H1 (cell line): ENCODE measurements at regions not wholly inside any gene's neighbourhood (a gene's known extent, or its start where the extent isn't known, plus 50 kb on each side); places are given as distances from the start of the nearest gene placed in this dataset.

Source experiments
- CTCF ChIA-PET: fragments of 300-600 bp; sonication (Branson Sonifier 250); formaldehyde crosslinking; loops from one replicate; lab custom pipeline; 2021; ENCODE audit not compliant: partially characterized antibody; lab: Charles Lee
- POLR2A ChIA-PET: fragments of 300-600 bp; sonication (Branson Sonifier 250); formaldehyde crosslinking; loops from one replicate; lab custom pipeline; 2021; ENCODE audit warnings: inconsistent platforms; ENCODE audit not compliant: partially characterized antibody; lab: Charles Lee
- DNase-seq, 2 experiments: peaks; one replicate each; pipeline versions ENCODE4 v3.0.0 to v3.0.0-alpha.2; 2010 to 2022; ENCODE audit warnings: low spot score in 2 of 2, low read depth in 1 of 2, mixed read lengths in 1 of 2
- FAIRE-seq: peaks from 2 replicates; lab custom pipeline; 2011; peaks lifted over from hg19 to GRCh38; lab: Jason Lieb, UNC
- H2AFZ ChIP-seq: 2 replicates; pipeline ENCODE4 v1.8.1; 2012; ENCODE audit warnings: low read length, inconsistent platforms
- H2AK5ac ChIP-seq: 2 replicates; pipeline ENCODE4 v1.6.1; 2013; ENCODE audit warnings: low read depth, low read length
- H2BK120ac ChIP-seq: replicated peaks from 2 replicates; pipeline ENCODE3; 2013; ENCODE audit warnings: low read depth, low read length, inconsistent platforms
- H2BK12ac ChIP-seq: 2 replicates; pipeline ENCODE4 v1.6.1; 2013; ENCODE audit warnings: low read depth, low read length
- H2BK15ac ChIP-seq: 2 replicates; pipeline ENCODE4 v1.6.1; 2013; ENCODE audit warnings: low read length
- H2BK20ac ChIP-seq: 2 replicates; pipeline ENCODE4 v1.6.1; 2013; ENCODE audit warnings: low read length
- H2BK5ac ChIP-seq: 2 replicates; pipeline ENCODE4 v1.6.1; 2013; ENCODE audit warnings: low read depth, low read length
- H3K14ac ChIP-seq: 2 replicates; pipeline ENCODE4 v1.6.1; 2013; ENCODE audit warnings: inconsistent platforms; ENCODE audit not compliant: insufficient read length
- H3K18ac ChIP-seq: 2 replicates; pipeline ENCODE4 v1.6.1; 2013; ENCODE audit warnings: low read length; ENCODE audit errors: extremely low read depth
- H3K23ac ChIP-seq: 2 replicates; pipeline ENCODE4 v1.6.1; 2013; ENCODE audit warnings: inconsistent platforms; ENCODE audit not compliant: insufficient read length
- H3K23me2 ChIP-seq: 2 replicates; pipeline ENCODE4 v1.6.1; 2013; ENCODE audit warnings: low read depth, low read length
- H3K27ac ChIP-seq: 2 replicates; pipeline ENCODE4 v1.6.1; 2011; ENCODE audit warnings: low read depth, low read length, inconsistent platforms
- H3K27me3 ChIP-seq, 4 experiments: replicated peaks in 1 of 4; 1 replicate in 1 of 4; 2 replicates in 3 of 4; pipeline versions ENCODE4 v1.6.1 to v1.8.1; 2011 to 2013; ENCODE audit warnings: low read length in 3 of 4, mild to moderate bottlenecking in 3 of 4, inconsistent platforms in 2 of 4, mixed read lengths in 2 of 4, moderate library complexity in 1 of 4; ENCODE audit not compliant: control insufficient read depth in 3 of 4, insufficient read depth in 3 of 4; ENCODE audit errors: extremely low read depth in 1 of 4
- H3K36me3 ChIP-seq, 4 experiments: 2 replicates each; pipeline versions ENCODE4 v1.6.1 to v1.8.1; 2011 to 2013; ENCODE audit warnings: mild to moderate bottlenecking in 4 of 4, low read length in 3 of 4, moderate library complexity in 2 of 4, control low read depth in 1 of 4, inconsistent platforms in 1 of 4; ENCODE audit not compliant: insufficient read depth in 4 of 4, control insufficient read depth in 2 of 4
- H3K4ac ChIP-seq: replicated peaks from 2 replicates; pipeline ENCODE3; 2013; ENCODE audit warnings: low read length, low read depth, mixed read lengths, inconsistent platforms; ENCODE audit not compliant: insufficient read length
- H3K4me1 ChIP-seq, 4 experiments: replicated peaks in 1 of 4; 1 replicate in 1 of 4; 2 replicates in 3 of 4; pipeline versions ENCODE4 v1.6.1 to v1.8.1; 2011 to 2013; ENCODE audit warnings: low read length in 3 of 4, inconsistent platforms in 2 of 4, mixed read lengths in 1 of 4; ENCODE audit not compliant: insufficient read depth in 4 of 4, control insufficient read depth in 3 of 4
- H3K4me2 ChIP-seq, 2 experiments: 2 replicates each; pipeline versions ENCODE4 v1.6.1 to v1.8.1; 2011 to 2013; ENCODE audit warnings: low read depth in 2 of 2, low read length in 2 of 2, control low read depth in 1 of 2, inconsistent platforms in 1 of 2, mild to moderate bottlenecking in 1 of 2; ENCODE audit not compliant: insufficient read depth in 1 of 2
- H3K4me3 ChIP-seq, 4 experiments: fragments of 200-600, 300-600 bp in 1 of 4; sonication (generic), shearing (Covaris generic), sonication (Bioruptor Twin) in 1 of 4; 2 replicates each; pipeline versions ENCODE4 v1.5.1 to v1.8.1; 2011 to 2016; ENCODE audit warnings: low read length in 4 of 4, low read depth in 3 of 4, control low read depth in 2 of 4, inconsistent platforms in 2 of 4, mild to moderate bottlenecking in 2 of 4, mixed read lengths in 1 of 4, moderate library complexity in 1 of 4; ENCODE audit not compliant: insufficient read depth in 2 of 4; ENCODE audit errors: extremely low read depth in 1 of 4
- H3K56ac ChIP-seq: replicated peaks from 2 replicates; pipeline ENCODE3; 2013; ENCODE audit warnings: low read depth, mild to moderate bottlenecking, mixed read lengths, low read length, inconsistent platforms; ENCODE audit not compliant: insufficient read length
- H3K79me1 ChIP-seq: 2 replicates; pipeline ENCODE4 v1.6.1; 2013; ENCODE audit warnings: low read depth, low read length, control low read depth
- H3K79me2 ChIP-seq, 2 experiments: 2 replicates each; pipeline versions ENCODE4 v1.6.1 to v1.8.1; 2012 to 2013; ENCODE audit warnings: low read length in 2 of 2, mild to moderate bottlenecking in 2 of 2, inconsistent platforms in 1 of 2; ENCODE audit not compliant: insufficient read depth in 2 of 2, control insufficient read depth in 1 of 2
- H3K9ac ChIP-seq, 4 experiments: replicated peaks in 1 of 4; 1 replicate in 1 of 4; 2 replicates in 3 of 4; pipeline versions ENCODE4 v1.6.1 to v1.8.1; 2011 to 2013; ENCODE audit warnings: low read depth in 3 of 4, low read length in 3 of 4, control low read depth in 2 of 4, mild to moderate bottlenecking in 2 of 4, moderate library complexity in 2 of 4, inconsistent platforms in 1 of 4; ENCODE audit errors: extremely low read depth in 1 of 4
- H3K9me3 ChIP-seq, 2 experiments: 2 replicates each; pipeline versions ENCODE4 v1.6.1 to v1.8.1; 2012 to 2013; ENCODE audit warnings: mild to moderate bottlenecking in 2 of 2, moderate library complexity in 2 of 2, control low read depth in 1 of 2, inconsistent platforms in 1 of 2, low read depth in 1 of 2, low read length in 1 of 2, mixed read lengths in 1 of 2; ENCODE audit not compliant: insufficient read depth in 2 of 2
- H4K20me1 ChIP-seq, 2 experiments: replicated peaks in 1 of 2; 2 replicates each; pipeline versions ENCODE3 to v1.8.1; 2011 to 2013; ENCODE audit warnings: inconsistent platforms in 2 of 2, low read length in 2 of 2, mild to moderate bottlenecking in 1 of 2; ENCODE audit not compliant: insufficient read depth in 2 of 2, control insufficient read depth in 1 of 2
- H4K5ac ChIP-seq: 2 replicates; pipeline ENCODE4 v1.6.1; 2013; ENCODE audit warnings: low read length, low read depth, mixed read lengths, inconsistent platforms; ENCODE audit not compliant: insufficient read length
- H4K8ac ChIP-seq: 2 replicates; pipeline ENCODE4 v1.8.0; 2013; ENCODE audit warnings: mild to moderate bottlenecking, moderate library complexity, low read length, inconsistent platforms; ENCODE audit not compliant: insufficient read depth; ENCODE audit errors: extremely low read depth
- H4K91ac ChIP-seq: replicated peaks from 2 replicates; pipeline ENCODE3; 2013; ENCODE audit warnings: low read length, mixed read lengths, inconsistent platforms; ENCODE audit not compliant: insufficient read length
- CBX8 ChIP-seq: fragments of 300-800, 300-1000 bp; sonication (generic); IDR thresholded peaks from 2 replicates; pipeline ENCODE4 v1.7.1; 2016; ENCODE audit warnings: low read depth, low read length, borderline replicate concordance
- SIRT6 ChIP-seq: IDR thresholded peaks from one replicate; pipeline ENCODE4 v1.7.1; 2012; ENCODE audit warnings: low read length, inconsistent platforms
- YY1 ChIP-seq: IDR thresholded peaks from 2 replicates; pipeline ENCODE4 v1.6.1; 2011; ENCODE audit warnings: low read depth, mild to moderate bottlenecking, low read length
- WGBS, 2 experiments: shearing (Covaris generic) in 1 of 2; methylation state at CpG; one replicate each; pipeline versions ENCODE4 v1.1.6 to v1.1.7; 2013 to 2015; ENCODE audit warnings: low lambda C conversion rate in 2 of 2, mixed read lengths in 2 of 2, inconsistent platforms in 1 of 2, low coverage in 1 of 2, missing lambda C conversion rate in 1 of 2; ENCODE audit not compliant: insufficient replicate concordance in 2 of 2, insufficient coverage in 1 of 2, insufficient read length in 1 of 2; ENCODE audit errors: extremely low coverage in 1 of 2, missing lambda C conversion rate in 1 of 2; 5-methylcytosine and 5-hydroxymethylcytosine counted together

DNA sequence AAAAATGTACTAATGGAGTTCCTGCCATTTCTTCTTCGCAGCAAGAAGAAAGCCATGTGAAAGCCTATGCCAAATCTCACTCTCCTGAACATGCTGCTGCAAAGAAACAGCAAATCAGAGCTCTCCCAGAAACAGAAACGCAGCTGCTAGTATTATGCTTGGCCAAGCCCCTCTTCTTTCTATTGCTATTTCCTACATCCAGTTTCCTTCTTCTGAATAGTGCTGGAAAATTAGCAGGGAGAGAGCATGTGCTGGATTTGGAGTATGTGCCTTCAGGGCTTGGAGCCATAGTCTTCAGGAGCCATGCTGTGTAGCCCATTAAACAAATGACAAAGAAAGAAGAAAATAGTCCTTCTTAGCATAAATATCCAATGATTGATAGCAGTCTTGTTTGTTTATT, 852.0 kb upstream of the PHF14 start:
- TF ChIP-seq CBX8 (no peak), SIRT6 (no peak), YY1 (no peak)
- Histone ChIP-seq H4K91ac (no peak overlapping the region), H2AFZ (no peak overlapping the region), H3K9me3 (no peaks in the 10 kb centered on the region), H3K79me1 (no peaks in the 10 kb centered on the region), H2BK15ac (no peak overlapping the region), H3K18ac (no peak overlapping the region), H3K14ac (no peak overlapping the region), H3K9ac (no peak overlapping the region), H3K23me2 (no peaks in the 10 kb centered on the region), H3K27me3 (no peaks in the 10 kb centered on the region), H3K23ac (no peak overlapping the region), H2BK120ac (no peak overlapping the region), H2BK5ac (no peak overlapping the region), H3K4me3 (no peak overlapping the region), H4K8ac (no peak overlapping the region), H3K4me1 (peaks cover 0 to 7% (median 3%) of the 10 kb centered on the region in 4 experiments; a peak in 3 of 7 replicates), H3K4ac (no peak overlapping the region), H4K20me1 (no peaks in the 10 kb centered on the region), H3K36me3 (no peaks in the 10 kb centered on the region), H3K56ac (no peak overlapping the region), H2BK20ac (no peak overlapping the region), H3K79me2 (no peaks in the 10 kb centered on the region), H3K27ac (no peak overlapping the region), H4K5ac (no peak overlapping the region), H2BK12ac (no peak overlapping the region), H3K4me2 (no peak overlapping the region), H2AK5ac (no peak overlapping the region)
- FAIRE-seq (no peak), DNase-seq (no peak)
- CTCF ChIA-PET, result no interaction called here
- POLR2A ChIA-PET, result no interaction called here
- 92% methylated on average over 2 of the region's 2 CpGs; no CpG with 5 or more reads in 1 of the 2 experiments for WGBS, 2 experiments
